GM12878 (cell line): ENCODE measurements at regions not wholly inside any gene's neighbourhood (a gene's known extent, or its start where the extent isn't known, plus 50 kb on each side); places are given as distances from the start of the nearest gene placed in this dataset. TPM values are rescaled to one million over a fixed set of nuclear protein-coding genes. Genes with fewer than 3 reads are reported as not detected.

ENCODE experiments used
- microRNA-seq: library from miRNA; unstranded; fragments of <30 nt; microRNA quantifications from one replicate; pipeline ENCODE4, GENCODE V29; 2018
- small RNA-seq: library from RNA; depleted of rRNA; stranded (forward); fragments of <200 nt; gene quantifications from one replicate; pipeline ENCODE3, GENCODE V24; 2014

Small RNAs in the stretch of these regions (microRNA-seq; reads per million reads assigned to microRNA genes)
- gene MIR3664, result not detected

Small RNAs in the stretch of these regions (small RNA-seq; reads per million reads assigned to genes)
- gene MIR3664 (not detected), gene RF00019 (not detected)
